ENCODE measurements at regions not wholly inside any gene's neighbourhood (a gene's known extent, or its start where the extent isn't known, plus 50 kb on each side); places are given as distances from the start of the nearest gene placed in this dataset.

DNA sequence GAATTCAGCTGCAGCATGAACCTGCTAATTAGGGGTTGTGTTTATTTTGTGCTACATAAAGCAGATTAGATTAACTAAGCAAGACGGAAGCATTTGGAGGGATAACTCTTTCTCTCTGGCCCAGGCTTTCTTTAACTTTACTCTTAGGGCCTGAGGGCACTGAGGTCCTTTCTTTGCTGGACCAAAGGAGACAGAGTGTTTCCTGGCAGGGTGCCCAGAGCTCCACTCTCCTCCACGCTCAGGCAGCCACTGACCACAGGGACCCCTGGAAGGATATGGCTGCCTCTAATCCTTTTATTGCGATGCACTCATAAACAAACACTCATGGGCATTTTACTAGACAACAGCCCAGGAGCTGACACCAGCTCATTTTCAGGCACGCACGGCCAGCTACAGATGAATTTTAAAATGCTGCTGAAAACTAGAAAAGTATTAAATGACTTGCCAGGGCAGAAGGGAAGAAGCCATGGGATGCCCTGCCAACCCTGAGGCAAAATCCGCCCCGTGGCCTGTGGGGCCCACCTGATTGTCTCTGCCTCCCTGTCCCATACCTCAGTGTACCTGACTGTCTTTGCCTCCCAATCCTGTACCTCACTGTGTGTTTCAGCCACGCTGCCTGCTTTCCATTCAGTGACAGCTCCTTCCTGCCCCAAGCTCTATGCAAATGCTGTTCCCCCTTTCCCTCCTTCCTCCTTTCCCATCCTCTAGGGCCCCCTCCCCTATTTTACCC is 192.6 kb upstream of the NAV2 start:
- no peak for DNase-seq (ENCODE audit: low read depth)

DNA sequence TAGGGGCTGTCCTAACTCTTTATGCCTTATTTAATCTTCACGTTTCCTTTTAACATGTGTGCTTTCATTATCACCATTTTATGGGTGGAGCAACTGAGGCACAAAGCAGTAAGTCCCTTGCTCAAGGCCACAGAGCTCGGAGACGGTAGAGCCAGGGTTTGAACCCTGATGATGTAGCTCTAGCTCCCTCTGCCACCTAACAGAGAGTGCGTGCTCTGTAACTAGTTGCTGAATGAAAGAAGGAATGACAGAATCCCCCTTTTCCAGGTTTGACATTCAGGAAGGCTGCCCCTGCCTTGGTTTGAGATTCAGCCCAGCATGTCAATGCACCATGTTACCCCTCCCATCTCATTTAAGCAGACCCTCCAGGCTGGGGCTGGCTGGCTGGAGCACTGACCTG is 193.3 kb upstream of the NAV2 start:
- DNase-seq (ENCODE audit: low read depth): no peak

DNA sequence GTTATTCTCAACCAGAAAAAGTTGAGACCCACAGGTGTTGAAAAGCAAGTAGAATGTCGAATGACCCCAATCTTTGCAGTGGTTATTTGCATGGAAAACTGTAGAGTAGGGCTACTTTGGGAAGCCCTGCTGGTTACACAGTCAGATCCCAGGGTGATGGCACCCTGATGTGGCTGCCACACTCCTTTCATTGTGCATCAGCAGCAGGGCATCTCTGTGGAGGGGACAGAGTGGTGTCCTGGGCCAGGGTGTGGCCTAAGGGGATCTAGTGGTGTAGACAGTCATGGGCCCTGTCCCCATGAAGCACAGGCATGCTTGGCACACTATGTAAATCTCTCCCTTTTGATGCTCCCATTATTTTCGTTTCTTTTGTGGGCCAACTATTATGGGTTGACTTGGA is 199.4 kb upstream of the NAV2 start:
- DNase-seq (ENCODE audit: low read depth): no peak

DNA sequence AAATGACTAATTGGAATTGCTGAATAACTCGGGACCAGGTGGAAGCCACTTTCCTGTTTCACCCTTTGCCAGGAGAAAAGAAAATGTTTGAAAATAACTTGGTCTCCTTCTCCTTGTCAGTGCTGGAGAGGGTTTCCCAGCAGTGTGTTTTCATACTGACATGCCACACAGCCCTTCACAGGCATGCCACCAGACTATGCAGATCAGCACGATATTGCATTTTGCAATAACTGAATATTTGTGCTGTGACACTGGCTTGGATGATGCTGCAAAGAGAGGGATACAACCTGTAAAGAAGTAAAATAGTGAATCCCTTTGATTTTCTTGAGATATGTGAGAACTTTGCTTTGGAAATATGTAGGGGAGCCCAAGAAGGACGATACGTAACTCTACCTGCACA is 200.0 kb upstream of the NAV2 start:
- DNase-seq (ENCODE audit: low read depth): no peak

DNA sequence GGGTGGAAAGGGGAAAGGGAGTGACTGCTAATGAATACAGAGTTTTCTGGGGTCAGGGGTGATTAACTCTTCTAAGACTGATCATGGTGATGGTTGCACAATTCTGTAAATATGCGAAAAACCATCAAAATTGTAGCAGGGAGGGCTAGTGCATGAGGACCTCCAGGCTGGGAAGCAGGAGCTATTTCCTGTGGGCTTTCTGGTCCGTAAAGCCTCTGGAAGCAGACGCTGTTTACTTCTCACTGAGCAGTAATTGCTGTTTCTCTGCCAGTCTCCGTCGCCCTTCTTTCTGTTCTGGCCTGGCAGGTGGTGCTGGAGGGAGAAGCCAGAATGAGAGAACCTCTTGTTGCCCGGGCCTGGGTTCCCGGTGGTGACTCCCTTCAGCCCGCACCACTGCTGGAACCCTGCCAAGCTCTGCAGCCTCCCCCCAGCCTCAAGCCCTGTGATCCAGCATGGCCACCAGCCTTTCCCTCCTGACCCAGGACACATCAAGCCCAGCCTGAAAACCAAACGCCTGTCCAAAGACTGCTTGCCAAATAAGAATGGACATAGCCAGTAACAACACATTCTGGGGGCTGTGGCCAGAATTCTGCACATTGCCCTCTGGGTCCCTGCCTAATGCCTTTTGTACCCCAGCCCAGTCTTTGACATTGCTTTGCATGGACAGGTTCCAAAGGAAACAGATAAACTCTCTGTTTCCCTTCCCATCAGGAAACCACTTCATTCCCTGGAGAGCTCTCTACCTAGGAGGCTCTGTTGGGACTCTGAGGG is 201.0 kb upstream of the NAV2 start:
- no peak for DNase-seq (ENCODE audit: low read depth)

DNA sequence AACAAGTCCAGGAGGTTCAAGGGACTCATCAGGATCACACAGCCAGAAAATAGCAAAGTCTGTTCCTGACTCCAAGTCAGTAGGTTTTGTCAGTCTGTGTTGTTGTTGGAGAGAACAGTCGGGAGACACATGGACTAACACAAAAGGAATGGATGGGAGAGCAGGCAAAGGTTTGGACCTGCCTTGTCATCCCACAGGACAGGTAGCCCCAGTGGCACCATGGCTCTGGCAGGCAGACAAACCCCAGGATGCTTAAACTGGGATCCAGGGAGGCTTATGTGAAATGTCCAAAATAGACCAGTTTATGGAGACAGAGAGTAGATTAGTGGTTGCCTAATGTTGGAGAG is 201.6 kb upstream of the NAV2 start:
- DNase-seq (ENCODE audit: low read depth): no peak

DNA sequence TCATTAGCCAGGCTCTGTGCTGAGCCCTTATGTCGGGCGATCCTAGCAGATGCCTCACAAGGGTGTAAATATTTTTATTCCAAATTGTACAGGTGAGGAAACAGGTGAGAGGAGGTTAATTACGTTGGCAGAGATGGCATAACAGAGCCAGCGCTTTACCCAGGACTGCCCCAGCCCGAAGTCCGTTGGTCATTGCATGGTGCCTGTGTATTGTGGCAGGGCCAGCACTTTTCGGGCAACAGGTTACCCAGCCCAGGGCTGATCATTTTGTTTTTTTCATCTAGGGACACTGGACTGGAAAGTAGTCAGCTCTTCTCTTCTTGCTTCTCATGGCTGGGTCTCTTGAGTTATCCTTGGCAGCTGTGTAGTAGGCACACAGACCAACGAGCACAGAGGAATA is 202.2 kb upstream of the NAV2 start:
- no peak for DNase-seq (ENCODE audit: low read depth)

DNA sequence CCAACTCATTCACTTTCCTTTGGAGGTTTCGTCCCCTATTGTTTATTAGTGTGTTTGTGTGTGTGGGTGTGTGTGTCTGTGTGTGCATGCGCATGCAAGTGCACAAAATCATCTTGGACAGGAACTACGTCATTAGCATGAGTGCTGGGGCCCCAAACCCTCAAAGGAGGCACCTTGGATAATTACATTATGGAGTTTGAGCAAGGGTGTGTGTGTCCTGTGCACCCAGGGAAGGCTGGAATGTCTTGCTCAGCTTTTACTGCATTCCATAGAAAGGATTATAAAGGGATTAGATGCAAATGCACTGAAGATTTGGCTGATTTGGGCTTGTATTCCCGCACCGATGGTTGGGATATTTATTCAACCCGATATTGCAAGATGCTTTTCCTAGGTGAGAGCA is 203.4 kb upstream of the NAV2 start:
- DNase-seq (ENCODE audit: low read depth): no peak

DNA sequence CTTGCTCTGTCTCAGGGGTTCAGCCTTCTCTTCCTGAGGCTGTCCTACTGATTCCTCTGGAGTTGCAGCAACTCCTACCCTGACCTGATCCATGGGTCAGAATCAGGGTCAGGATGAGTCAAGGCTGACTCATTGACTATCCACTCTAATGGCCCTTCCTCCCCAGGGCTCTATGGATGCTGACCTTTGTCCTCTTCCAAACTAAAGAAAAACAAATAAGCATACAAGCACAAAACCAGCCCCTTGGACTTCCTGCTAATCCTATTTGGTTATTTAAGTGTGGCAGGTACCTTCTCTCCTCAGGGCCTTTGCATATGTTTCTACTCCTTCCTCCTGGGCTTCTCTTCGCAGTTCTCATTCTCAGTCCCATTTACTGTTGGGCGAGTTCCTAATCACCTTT is 204.5 kb upstream of the NAV2 start:
- DNase-seq (ENCODE audit: low read depth): peak; percentile 31

DNA sequence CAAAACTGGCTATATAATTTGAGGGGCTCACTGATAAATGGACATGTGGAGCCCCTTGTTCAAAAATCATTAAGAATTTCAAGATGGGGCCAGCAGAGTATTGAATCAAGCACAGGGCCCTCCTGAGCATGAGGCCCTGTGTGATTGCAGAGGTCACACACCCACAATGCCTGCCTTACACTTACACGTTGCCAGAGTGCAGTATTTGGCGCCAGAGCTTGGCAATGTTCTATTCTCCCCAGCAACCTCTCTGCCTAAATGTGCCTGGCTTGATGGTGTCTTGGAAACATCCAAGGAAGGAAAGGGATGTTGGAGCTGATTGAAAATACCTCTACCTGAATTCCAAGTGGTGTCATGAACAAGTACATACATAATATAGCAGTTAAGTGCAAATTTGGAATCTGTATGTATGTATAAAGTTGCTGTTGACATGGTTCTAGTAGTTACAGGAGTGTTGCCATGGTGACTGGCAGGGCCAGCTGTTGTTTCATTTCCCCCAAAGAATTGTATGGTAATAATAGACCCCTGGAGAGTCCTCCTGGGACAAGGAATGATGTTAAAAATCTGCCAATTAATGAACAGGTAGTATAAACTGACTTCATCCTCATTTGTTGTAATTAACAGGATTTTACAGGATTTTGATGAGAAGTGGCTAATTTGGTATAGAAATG is 205.7 kb upstream of the NAV2 start:
- no peak for DNase-seq (ENCODE audit: low read depth)

DNA sequence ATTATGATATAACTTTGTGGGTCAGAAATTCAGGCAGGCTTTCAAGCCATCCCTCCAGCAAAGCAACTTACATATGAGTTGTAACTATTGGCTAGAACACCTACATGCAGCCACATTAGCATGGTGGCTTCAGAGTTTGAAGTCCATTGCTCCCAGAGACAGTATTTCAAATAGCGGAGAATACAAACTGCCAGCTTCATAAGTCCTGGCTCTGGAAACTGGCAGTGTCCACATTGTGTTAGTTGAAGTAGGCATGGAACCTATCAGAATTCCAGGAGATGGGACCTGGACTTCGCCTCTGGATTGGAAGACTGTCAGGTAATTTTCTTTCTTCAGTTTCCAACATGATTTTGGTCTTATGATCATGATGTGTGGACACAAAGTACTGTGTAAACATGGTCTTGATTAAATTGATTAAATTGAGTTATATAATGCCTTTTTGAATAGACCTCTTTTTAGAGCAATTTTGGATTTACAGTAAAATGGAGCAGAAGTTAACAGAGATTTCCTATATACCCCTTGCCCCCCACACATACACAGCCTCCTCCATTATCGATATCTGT is 209.9 kb upstream of the NAV2 start:
- DNase-seq (ENCODE audit: low read depth): no peak

DNA sequence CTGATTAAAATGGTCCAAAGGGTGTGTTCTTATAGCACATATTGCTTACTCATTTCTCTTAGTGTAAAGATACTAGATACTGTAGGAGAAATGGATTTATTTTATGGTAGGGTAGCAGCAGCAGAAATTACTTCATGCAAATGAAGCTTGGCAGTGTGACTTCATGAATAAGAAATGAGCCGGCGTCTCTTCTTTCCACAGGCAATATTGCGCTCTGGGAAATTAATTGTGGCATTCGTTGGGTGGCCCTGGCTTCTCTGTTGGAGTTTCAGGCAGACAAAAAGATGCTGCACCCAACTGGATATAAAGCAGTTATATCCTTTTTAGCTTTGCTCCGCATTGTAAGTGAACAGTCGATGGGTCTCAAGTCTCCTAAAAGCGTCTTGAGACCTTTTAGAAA is 211.0 kb upstream of the NAV2 start:
- no peak for DNase-seq (ENCODE audit: low read depth)

DNA sequence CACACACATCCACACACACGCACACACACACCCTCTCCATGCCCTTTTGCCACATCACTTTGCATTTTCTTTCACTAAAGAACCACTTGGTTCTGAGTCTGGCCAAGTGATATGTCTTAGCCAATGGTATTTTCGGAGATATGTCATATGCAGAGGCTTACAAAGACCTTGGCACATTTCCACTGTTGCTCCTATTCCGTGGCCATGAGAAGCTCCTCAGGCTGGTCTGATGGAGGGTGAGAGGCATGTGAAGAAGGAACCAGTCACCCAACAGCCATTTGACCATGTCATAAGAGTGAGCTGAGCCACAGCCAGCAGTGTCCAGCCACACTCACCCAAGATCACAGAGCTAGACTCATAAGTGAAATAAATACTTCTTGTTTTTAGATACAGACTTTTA is 212.6 kb upstream of the NAV2 start:
- peak; percentile 14 for DNase-seq (ENCODE audit: low read depth)

DNA sequence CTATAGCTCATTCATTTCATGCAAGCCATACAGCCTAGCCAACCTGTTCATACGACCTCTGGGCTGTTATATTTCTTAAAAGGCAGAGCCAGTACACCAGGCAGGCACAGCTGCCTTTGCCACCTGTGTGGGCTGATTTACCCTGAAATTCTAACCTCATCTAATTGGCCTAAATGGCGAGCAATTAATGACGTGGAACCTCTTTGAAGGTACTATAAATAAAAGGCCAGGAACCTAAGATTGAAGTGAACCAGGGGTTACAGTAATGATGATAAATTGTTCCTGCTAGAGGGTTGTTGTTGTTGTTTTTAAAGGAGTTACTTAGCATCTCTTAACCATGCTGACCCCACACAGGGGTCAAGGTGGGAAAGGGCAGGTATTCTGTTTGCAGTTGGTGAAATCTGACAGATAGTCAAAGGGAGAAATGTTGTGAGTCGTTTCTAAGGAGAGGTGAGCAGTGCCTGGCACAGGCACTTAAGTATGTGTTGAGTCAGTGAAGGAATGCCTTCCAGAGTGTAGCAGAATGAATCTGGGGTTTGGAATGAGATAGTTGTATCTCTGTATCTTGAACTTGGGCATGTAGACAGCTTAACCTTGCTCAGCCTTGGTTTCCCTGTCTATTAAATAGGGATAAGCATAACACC is 213.5 kb upstream of the NAV2 start:
- DNase-seq (ENCODE audit: low read depth): peak; percentile 10

DNA sequence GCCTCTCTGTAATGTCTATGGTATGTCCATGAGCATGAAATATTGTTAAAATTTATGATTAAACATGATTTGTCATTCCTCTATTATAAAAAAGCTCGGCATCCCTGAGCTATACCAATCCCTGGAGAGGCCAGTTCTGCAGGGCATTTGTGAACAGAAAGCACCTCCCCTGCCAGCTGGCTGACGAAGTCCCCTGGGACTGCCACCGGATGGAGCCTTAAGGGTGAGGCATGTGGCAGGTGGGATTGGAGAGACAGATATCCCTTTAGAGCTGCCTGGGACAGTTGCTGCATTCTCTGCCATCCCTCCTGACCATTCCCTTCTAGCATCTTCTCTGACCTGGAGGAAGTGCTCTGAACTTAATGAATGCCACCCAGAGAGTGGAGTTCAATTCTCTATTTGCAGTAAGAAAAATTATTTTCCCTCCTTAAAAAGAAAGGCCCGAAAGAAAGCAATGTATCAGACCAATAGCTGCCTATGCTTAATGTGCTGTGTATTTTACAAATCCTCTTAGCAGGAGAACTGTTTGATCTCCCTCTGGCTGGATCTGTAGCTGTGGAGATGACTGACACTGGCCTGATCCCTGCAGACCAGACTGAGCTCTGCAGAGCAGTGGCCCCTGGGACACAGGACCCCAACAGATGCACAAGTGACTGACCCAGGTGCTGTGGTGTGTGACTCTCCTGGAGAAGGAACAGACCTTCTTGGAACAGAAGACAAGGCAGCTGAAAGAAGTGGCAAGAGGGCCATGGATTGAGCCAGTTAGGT is 219.0 kb upstream of the NAV2 start:
- DNase-seq (ENCODE audit: low read depth): no peak

DNA sequence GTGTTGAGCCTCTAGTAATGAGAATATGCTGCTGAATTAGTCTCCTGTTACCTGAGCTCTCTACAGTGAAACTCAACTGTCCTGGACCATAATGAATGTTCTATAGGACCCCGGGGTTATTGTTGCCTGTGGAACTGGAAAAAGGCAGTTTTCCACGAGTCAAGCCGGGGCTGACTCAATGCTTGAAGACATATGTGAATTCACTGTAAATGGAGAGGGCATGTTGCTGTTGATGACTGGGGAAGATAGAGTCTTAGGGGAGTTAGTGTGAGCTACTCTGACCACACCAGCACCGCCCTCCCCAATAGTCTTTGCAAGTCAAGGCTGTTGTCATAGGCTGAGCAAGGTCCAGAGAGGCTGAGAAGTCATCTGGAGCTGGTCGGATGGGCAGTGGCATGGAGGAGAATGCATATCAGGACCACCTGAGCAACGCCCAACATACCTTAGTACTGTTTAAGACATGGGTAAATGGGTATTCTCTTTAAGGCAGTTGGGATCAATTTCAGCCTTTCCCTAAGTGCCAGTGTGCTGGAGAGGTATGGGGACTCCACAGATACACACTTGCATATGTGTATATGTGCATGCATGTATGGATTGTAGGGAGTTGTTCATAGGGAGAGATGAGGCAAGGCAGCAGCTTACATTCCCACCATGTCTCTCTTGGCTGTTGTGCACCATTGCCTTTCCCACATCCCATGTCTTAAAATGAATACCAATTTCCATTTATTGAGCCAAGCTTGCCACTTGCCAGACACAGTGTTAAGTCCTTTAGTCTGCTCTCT is 230.1 kb upstream of the NAV2 start:
- no peak for DNase-seq (ENCODE audit: low read depth)

DNA sequence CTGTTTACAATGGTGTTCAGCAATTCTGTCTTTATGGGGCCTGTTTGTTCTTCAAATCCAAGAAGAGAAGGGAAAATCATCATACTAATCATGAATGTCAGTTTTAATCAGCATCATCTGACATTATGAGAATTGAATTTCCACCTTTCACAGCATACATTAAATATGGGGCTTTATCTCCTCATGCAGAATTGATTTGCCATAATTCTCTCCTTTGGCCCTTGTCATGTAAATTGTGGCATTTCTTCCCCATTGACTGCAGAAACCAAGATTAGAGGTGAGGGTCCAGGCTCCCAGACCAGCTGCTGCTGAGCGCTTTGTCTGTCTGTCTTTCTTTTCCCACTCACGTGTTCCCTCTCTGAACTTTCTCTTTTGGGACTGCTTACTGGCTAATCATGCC is 232.1 kb upstream of the NAV2 start:
- no peak for DNase-seq (ENCODE audit: low read depth)

DNA sequence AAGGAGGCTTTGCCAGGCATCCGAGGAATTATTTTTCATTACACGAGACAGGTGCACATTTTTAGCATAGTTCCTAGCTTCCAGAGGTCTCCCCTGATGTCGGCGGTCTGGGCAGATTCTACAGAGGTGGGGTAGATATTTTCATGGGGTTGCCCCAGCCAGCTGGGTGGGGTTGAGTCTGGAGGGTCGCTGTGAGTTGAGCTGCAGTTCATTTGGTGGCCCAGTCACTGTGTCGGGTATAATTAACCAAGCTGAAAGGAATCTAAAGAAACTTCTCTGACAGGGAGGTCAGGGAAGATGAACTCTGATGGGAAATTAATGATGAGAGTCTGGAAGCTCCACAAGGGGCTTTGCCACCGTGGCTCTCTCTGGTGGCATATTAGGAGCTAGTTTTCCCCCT is 233.7 kb upstream of the NAV2 start:
- DNase-seq (ENCODE audit: low read depth): no peak

DNA sequence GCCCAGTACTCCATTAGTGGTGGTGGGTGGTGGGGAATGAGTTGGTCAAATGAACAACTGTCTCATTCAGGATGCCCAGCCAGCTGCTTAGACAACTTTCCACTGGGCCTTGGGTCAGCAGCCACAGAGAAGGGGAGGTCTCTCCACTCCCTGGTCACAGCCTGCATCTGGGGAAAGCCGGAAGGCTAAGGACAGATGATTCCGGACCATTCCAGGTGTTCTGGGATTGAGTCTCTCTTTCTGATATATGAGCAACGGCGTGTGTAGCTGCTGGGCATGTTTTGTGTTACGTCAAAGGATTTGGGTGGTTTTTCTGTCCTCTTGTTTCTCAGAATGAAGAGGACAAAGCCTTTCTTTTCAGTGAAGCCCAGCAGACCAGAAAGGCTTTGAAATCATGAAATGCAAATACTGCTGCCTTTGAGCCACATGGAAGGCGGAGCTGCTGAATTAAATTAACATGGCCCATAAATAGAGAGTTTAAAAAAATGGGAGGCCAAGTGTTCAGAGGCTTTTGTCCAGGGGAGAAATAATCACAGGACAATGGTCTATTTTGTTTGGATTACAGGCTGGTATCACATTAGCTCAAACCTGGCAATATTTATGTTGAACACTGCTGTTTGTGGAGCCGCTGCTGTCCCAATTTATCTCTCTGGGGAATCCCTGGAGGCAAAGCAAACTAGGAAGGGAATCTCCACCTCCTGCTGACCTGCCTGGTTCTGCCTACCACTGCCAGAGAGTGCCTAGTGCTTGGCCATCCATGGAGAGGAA is 234.4 kb upstream of the E2F8 start:
- DNase-seq (ENCODE audit: low read depth): no peak

DNA sequence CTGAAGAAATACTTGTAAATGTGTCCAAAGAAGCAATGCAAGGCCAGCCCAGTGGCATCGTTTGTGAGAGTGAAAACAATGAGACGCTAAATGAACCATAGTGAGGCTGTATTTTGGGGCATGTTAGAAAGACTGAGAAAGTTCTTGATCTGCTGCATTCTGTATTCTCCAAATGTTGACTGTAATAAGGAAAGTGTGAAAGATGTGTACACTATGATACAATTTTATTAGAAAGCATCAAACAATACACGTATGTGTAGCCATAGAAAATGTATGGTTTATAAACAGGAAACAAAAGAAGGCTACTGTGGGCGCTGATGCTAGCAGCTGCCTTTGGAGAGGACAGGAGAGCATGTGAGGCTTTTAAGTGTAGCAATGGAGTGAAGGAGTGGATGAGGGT is 233.5 kb upstream of the E2F8 start:
- no peak for DNase-seq (ENCODE audit: low read depth)

Measured in HS-5 (cell line).